ENCODE measurements at regions not wholly inside any gene's neighbourhood (a gene's known extent, or its start where the extent isn't known, plus 50 kb on each side); places are given as distances from the start of the nearest gene placed in this dataset.
"Not testable (repeated sequence)": the region's sequence is repeated elsewhere in the genome, so short reads cannot be mapped to it uniquely, and the experiment has no call there.

DNA sequence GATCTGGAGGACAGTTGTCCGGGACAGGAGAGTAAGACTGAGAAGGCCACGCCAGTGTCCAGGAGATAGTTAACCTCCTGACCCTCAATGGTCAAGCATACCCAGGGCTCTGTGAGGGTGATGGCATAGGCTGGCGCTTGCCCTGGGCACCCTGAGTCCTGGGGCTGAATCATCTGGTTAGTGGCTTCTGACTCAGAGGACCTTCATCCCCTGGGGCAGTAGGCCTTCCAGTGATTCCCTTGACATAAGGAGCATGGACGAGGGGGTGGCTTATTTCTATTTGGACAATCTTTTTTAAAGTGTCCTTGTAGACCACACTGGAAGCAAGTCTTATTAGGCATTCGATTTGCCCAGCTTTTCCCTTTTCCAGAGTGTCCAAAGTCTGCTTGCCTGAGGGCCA, 108.4 kb upstream of the SHISA3 start:
- not testable (repeated sequence) for DNase-seq

GRCh38 chr4:42292192-42292591, 105.1 kb upstream of the SHISA3 start:
- not testable (repeated sequence) for DNase-seq

DNA sequence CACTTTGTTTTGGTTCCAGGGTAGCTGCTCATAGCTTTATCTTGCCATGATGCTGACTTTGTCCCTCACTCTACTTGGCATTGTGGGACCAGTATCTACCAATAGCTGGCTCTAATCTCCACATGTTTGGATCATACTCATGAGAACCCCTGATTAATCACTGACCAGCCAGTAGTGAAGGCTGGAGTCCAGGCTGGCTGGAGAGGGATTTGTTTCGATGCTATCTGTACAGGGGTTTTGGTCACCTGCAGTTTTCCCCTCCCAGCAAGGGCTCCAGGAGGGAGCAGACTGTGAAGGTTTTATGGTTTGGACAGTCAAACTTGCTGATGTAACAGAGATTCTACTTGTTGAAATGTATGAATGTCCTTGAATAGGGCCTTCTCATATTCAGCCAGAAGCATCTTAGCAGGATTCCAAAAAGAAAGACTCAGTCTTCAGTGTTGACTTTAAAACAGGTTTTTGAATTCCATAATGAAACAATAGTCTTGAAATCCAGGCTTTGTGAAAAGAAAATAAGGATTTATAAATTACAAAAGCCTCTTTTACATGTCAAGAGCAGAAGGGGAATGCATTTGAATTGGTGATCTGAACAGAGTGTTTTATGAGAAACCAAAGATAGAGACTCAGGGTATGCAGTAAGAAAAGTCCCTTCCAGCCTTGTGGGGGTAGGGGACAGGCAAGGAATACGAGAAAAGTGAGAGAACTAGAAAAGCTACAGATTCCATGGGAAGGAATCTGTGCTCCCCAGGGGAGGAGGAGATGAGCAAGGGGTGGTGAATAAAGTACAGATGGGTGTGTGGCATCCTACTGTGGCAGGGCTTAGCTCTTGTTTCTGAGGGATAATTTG, 103.1 kb upstream of the SHISA3 start:
- DNase-seq = no peak

GRCh38 chr4:42296196-42296595, 101.1 kb upstream of the SHISA3 start:
- DNase-seq = no peak

- no peak for DNase-seq
Measured at GRCh38 chr4:42302348-42302747, 94.9 kb upstream of the SHISA3 start.

DNA sequence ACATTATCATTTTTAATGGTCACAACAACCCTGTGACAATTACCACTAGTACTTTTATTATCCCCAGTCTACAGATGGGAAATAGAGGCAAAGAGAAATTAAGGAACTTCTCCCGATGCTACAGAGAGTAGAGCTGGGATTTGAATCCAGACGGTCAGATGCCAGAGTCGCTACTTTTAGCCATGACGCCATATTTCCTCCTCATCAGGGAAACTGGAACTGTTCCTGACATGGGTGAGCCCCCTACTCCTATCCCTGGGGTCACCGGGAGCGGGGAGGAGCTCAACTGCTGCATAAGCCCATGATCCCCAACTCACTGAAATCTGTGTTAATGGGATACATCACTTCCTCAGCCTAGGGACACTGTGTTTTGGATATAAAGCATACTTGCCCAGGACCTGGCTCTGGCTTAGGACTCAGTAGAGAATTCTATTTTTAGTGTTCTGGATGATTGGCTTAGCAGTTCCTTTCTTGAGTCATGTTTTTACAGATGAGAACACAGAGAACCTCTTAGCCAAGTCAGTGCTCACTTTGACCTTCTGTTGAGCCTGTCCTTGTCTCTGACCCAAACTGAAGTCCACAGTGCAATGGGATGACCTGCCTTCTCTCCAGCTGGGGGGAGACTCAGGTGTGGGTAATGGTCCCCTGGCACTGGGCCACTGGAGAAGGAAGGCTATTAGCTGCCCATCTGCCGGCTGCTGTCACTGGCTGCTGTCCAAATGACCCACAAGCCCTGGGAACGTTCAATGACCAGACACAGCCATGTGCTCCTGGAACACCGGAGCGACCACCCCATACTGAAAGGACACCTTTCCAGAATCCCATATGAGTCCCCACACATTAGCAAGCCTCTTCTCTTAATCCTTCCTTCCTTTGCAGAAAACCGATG, 90.8 kb upstream of the SHISA3 start:
- no peak for DNase-seq

- no peak for DNase-seq
Measured at GRCh38 chr4:42308247-42308646, 89.0 kb upstream of the SHISA3 start.

DNA sequence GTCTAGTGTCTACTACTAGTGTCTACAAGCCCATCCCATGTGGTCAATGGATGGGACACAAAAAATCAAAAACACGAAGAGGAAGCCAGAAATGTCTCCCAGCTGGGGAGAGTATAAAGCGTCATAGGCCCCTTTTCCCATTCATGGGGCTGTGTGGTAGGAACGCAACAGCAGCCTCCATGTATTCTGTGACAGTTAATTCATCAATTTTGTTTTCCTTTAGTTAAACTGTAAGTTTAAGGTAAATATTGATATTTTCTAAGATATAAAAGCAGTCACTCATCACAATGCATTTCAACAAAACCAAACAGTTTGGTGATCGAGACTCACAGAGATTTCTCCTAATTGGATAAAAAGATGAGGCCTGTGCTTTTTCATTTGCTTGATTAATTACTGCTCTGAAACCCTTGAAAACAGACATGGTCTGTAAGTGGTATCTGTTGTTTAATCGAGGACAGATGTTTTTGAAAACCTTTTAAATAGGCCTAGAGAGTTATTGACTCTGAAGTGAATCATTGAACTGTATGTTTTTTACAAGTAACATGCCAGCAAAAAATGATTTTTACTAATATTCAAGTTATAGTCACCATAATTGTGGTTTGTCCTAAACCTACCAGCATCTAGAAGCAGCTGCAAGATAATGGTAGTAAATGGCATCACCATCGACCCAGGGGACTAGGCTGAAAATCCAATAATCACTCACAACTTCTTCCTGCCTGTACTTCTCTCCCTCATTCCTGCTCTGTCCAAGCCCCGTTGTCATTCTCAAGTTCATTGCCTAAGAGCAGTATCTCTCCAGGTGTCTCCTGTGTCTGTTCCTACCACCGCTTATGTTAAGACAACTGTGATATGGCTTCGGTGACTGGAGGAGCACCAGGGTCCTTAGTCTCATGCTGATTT, 87.7 kb upstream of the SHISA3 start:
- no peak for DNase-seq

DNA sequence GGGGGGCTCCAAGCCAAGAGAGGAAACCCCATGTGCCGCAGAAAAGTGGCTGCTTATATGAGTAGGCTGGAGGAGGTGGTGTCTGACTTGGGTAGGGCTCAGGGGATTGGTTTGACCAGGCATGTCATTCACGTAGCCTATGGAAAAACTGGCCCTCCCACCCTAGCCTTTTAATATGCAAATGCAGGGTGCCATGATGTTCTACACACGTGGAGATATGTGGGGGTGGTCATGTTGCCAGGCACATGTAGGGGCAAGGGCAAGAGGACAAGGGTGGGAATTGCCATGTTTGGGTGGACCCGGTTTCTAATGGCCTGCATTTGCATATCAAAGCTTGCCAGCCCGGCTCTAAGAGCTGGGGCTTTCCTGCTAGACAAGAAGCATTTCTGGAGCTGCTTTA, 86.9 kb upstream of the SHISA3 start:
- no peak for DNase-seq

- no peak for DNase-seq
Measured at GRCh38 chr4:42310806-42311205, 86.5 kb upstream of the SHISA3 start.

GRCh38 chr4:42311591-42311990, 85.7 kb upstream of the SHISA3 start:
- no peak for DNase-seq

DNA sequence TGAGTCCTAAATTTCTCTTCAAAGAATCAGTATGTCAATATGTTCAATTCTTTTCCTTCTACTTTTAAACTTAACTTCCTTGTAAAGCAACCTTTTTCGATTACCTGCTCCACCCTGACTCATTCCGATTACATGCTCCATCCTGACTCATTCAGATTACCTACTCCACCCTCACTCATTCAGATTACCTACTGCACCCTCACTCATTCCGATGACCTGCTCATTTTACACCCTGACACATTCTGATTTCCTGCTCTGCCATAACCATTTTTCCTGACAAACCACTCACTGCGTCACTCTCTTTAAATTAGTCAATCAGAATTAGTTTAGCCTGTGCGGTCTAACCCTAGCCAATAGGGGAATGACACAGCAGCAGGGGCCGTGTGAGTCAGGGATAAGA, 83.9 kb upstream of the SHISA3 start:
- not testable (repeated sequence) for DNase-seq

- no peak for DNase-seq
Measured at GRCh38 chr4:42313872-42314271, 83.4 kb upstream of the SHISA3 start.

DNA sequence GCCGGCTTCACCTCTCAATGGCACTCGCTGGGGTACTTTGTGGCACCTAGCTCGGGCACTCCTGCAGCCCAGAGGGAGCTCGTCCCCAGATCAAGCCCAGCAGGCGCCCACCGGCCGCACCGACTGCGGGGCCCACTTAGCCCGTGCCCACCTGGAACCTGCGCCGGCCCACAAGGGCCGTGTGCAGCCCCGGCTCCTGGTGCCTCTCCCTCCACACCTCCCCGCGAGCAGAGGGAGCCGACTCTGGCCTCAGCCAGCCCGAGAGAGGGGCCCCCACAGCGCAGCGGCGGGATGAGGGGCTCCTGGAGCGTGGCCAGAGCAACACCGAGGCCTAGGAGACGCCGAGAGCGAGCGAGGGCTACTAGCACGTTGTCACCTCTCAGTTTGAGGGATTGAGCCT, 82.1 kb upstream of the SHISA3 start:
- DNase-seq = no peak

DNA sequence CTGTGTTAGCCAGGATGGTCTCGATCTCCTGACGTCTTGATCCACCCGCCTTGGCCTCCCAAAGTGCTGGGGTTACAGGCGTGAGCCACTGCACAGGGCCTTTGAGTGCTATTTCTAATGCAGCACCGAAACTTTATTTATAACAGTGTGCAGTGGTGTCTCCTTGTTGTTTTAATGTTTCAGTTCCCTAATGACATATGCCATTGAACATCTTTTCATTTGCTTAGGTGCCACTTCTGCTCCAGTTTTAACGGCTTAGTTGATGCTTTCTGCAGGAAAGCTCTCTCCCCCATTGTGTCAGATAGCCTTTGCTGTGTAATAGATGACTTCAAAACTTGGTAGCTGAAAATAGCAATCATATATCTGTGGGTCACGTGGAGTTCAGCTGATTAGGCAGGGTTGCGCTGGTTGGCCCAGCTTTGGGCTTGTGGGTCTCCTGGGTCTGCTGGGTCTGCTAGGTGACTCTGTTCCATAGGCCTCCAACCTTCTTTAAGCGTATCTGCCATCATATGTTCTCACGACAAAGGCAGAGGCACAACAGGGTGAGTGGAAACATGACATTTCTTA, 76.4 kb upstream of the SHISA3 start:
- DNase-seq = no peak

GRCh38 chr4:42326040-42326439, 71.2 kb upstream of the SHISA3 start:
- no peak for DNase-seq

GRCh38 chr4:42326524-42326923, 70.8 kb upstream of the SHISA3 start:
- no peak for DNase-seq

DNA sequence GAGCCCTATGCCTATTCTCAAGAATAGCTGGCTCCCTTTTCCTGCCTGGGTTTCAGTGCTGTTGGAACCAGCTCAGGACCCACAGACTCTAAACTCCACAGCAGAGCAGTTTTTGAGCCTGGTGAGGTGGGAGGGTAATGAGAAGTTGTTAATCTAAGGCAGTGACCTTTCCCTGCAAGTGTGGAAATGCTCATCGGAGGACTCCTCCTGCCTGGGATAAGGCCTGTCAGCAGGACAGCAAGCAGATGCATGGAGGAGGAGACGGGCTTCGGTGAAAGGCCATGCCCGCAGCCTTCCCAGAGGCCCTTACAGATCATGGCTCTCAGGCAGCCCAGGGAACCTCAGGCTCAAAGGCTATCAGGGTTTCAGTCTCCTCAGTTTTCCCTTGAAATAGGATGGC, 70.0 kb upstream of the SHISA3 start:
- DNase-seq = no peak

- DNase-seq = no peak
Measured at GRCh38 chr4:42328978-42329377, 68.3 kb upstream of the SHISA3 start.

- DNase-seq = no peak
Measured at GRCh38 chr4:42329421-42329820, 67.9 kb upstream of the SHISA3 start.

DNA sequence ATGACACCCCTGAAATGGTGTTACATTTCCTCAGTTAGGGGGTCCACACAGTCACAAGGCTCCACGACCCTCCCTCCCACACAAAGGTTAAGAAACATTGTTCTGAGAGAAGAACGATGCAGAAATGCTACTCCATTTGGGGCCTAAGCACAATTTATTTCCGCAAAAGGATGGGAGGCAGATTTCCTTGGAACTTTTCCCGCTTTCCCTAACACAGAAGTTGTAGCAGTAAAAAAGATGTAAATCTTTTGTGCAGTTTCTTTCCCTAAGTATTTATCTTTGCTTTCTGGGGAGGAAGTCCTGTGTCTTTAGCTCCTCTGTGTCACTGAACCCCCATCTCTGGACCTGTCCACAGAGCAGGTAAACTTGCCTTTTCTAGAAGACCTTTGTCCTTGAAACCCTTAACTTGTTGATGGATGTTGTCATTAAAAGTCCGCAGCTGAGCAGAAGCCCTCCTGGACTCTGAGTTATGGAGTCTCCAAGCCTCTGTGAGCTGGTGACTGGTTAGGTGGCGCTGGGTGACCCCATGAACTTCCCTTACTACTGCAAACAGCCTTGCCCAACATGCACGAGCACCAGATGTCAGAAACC, 67.2 kb upstream of the SHISA3 start:
- DNase-seq = no peak

DNA sequence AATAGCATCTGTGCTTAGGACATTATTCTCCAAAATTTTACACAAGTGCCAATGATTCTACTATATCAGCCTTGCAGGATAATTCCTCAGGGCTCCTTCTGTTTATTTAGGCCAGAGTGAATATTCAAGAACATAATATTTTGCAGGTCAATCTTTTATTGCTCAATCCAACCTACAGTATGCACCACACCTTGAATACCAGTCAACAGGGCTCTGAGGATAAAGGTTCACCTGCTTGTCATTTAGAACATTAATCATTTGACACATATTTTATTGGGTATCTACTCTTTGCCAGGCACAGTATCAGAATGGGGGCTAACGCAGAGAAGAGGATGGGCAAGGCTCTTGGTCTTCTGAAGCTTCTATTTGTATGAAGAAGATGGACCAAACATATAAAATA, 66.2 kb upstream of the SHISA3 start:
- DNase-seq = no peak

Measured in NCI-H187 treated with DMSO at 0.1 percent for 48 hours (cell line).